ENCODE measurements at regions not wholly inside any gene's neighbourhood (a gene's known extent, or its start where the extent isn't known, plus 50 kb on each side); places are given as distances from the start of the nearest gene placed in this dataset.
A peak's percentile ranks its signal among the peaks of the same experiment; 100 is the strongest.

DNA sequence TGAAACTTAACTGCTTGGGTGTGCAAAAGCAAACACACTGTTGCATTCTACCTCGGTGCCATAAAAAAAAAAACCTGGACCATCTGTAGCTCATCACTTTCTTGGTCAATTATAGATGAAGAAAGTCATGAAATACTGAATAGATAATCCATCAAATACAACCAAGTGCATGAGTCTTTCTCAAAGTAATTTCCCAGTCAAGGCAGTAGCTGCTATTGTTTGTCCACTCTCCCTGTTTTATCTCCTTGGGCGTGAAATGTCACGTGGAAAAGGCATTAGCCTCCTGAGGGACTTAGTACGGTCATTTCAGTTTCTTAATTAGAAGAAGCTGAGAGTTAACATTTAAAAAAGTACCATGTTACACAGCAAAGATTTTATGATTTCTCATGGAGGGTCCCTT lies 1697.9 kb downstream of the PCDH9 start:
- POLR2A ChIA-PET, result no interaction called here
- Histone ChIP-seq H3K4me2 (ENCODE audit: control insufficient read depth, insufficient read depth) (no peak overlapping the region), H3K9me3 (replicated peaks; ENCODE audit: control insufficient read depth, insufficient read depth, low read length) (no peaks in the 10 kb centered on the region), H3K36me3 (ENCODE audit: control insufficient read depth in 2 of 2, insufficient read depth in 2 of 2, low read length in 1 of 2) (no peaks in the 10 kb centered on the region), H2AFZ (ENCODE audit: control insufficient read depth, low read depth, low read length) (no peak overlapping the region), H3K4me3 (no peak overlapping the region), H4K20me1 (ENCODE audit: control insufficient read depth, insufficient read depth) (no peaks in the 10 kb centered on the region), H3K27me3 (replicated peaks in 1 of 2; ENCODE audit: control insufficient read depth in 2 of 2, insufficient read depth in 2 of 2, low read length in 1 of 2) (no peaks in the 10 kb centered on the region), H3K27ac (ENCODE audit: control insufficient read depth, insufficient read depth) (no peak overlapping the region), H3K79me2 (ENCODE audit: control insufficient read depth, insufficient read depth, low read length) (no peaks in the 10 kb centered on the region), H3K4me1 (ENCODE audit: control insufficient read depth, insufficient read depth, low read length) (no peaks in the 10 kb centered on the region), H3K9ac (ENCODE audit: control insufficient read depth, insufficient read depth, low read length) (no peak overlapping the region)
- WGBS (ENCODE audit: insufficient coverage, insufficient replicate concordance, low lambda C conversion rate, missing lambda C conversion rate), result 5% methylated on average over 4 of the region's 4 CpGs
- RAD21 ChIA-PET (ENCODE audit: unreplicated experiment), result interaction anchor here (0.6 to 2.9 kb wide), 4 partner anchors 26 to 436 kb away, joined by 3 to 12 read pairs (median 3); no protein-coding TSS in a partner anchor
- CTCF ChIA-PET, result interaction anchor here (1.2 kb wide), 1 partner anchor 13 kb away, joined by 3 read pairs; no protein-coding TSS in a partner anchor
- BruUV-seq (replicated peaks), result no TSS peak
- SMC1A ChIA-PET (ENCODE audit: uncharacterized antibody, unreplicated experiment), result interaction anchor here (0.6 to 2.1 kb wide), 3 partner anchors 106 to 271 kb away, joined by 3 to 6 read pairs (median 3); no protein-coding TSS in a partner anchor
- ATAC-seq (peak; percentile 24), FAIRE-seq (no peak), DNase-seq (ENCODE audit: low read depth, low spot score) (no peak)
- intact Hi-C loops (cut with micrococcal nuclease; ENCODE audit: unreplicated experiment) (no loop called here), in situ Hi-C loops (cut with MboI) (no loop called here)
- TF ChIP-seq STAT3 (IDR thresholded peaks at IDR 0.05; ENCODE audit: low read depth, low read length) (no peak), BRCA1 (IDR thresholded peaks at IDR 0.05; ENCODE audit: low read depth, low read length) (no peak), ESRRA (IDR thresholded peaks at IDR 0.05; ENCODE audit: low read length) (no peak), NR2C1 (IDR thresholded peaks at IDR 0.05) (no peak), NFXL1 (IDR thresholded peaks at IDR 0.05; ENCODE audit: borderline replicate concordance) (no peak), CBX5 (IDR thresholded peaks at IDR 0.05; ENCODE audit: low read depth) (no peak), SMAD5 (IDR thresholded peaks at IDR 0.05; ENCODE audit: low read depth) (no peak), ZZZ3 (IDR thresholded peaks at IDR 0.05; ENCODE audit: control insufficient read depth, insufficient read length, low read depth) (no peak), RCOR1 (conservative IDR thresholded peaks at IDR 0.05; ENCODE audit: low read depth, low read length) (no peak), RB1 (IDR thresholded peaks at IDR 0.05; ENCODE audit: borderline replicate concordance) (no peak), ETV6 (conservative IDR thresholded peaks at IDR 0.05 in 1 of 2, IDR thresholded peaks at IDR 0.05 in 1 of 2; ENCODE audit: borderline replicate concordance in 1 of 2, low read depth in 1 of 2) (no peak), IKZF2 (IDR thresholded peaks at IDR 0.05) (no peak), ATF7 (IDR thresholded peaks at IDR 0.05; ENCODE audit: low read depth) (no peak), PML (IDR thresholded peaks at IDR 0.05; ENCODE audit: low read length) (no peak), PAX8 (IDR thresholded peaks at IDR 0.05) (no peak)
- TF ChIP-seq, protein P1, sequence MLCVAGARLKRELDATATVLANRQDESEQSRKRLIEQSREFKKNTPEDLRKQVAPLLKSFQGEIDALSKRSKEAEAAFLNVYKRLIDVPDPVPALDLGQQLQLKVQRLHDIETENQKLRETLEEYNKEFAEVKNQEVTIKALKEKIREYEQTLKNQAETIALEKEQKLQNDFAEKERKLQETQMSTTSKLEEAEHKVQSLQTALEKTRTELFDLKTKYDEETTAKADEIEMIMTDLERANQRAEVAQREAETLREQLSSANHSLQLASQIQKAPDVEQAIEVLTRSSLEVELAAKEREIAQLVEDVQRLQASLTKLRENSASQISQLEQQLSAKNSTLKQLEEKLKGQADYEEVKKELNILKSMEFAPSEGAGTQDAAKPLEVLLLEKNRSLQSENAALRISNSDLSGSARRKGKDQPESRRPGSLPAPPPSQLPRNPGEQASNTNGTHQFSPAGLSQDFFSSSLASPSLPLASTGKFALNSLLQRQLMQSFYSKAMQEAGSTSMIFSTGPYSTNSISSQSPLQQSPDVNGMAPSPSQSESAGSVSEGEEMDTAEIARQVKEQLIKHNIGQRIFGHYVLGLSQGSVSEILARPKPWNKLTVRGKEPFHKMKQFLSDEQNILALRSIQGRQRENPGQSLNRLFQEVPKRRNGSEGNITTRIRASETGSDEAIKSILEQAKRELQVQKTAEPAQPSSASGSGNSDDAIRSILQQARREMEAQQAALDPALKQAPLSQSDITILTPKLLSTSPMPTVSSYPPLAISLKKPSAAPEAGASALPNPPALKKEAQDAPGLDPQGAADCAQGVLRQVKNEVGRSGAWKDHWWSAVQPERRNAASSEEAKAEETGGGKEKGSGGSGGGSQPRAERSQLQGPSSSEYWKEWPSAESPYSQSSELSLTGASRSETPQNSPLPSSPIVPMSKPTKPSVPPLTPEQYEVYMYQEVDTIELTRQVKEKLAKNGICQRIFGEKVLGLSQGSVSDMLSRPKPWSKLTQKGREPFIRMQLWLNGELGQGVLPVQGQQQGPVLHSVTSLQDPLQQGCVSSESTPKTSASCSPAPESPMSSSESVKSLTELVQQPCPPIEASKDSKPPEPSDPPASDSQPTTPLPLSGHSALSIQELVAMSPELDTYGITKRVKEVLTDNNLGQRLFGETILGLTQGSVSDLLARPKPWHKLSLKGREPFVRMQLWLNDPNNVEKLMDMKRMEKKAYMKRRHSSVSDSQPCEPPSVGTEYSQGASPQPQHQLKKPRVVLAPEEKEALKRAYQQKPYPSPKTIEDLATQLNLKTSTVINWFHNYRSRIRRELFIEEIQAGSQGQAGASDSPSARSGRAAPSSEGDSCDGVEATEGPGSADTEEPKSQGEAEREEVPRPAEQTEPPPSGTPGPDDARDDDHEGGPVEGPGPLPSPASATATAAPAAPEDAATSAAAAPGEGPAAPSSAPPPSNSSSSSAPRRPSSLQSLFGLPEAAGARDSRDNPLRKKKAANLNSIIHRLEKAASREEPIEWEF (IDR thresholded peaks at IDR 0.05; ENCODE audit: insufficient replicate concordance, low read depth, low read length), result no peak
- TF ChIP-seq, protein P2, sequence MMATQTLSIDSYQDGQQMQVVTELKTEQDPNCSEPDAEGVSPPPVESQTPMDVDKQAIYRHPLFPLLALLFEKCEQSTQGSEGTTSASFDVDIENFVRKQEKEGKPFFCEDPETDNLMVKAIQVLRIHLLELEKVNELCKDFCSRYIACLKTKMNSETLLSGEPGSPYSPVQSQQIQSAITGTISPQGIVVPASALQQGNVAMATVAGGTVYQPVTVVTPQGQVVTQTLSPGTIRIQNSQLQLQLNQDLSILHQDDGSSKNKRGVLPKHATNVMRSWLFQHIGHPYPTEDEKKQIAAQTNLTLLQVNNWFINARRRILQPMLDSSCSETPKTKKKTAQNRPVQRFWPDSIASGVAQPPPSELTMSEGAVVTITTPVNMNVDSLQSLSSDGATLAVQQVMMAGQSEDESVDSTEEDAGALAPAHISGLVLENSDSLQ (IDR thresholded peaks at IDR 0.05), result no peak
- TF ChIP-seq, protein P3, sequence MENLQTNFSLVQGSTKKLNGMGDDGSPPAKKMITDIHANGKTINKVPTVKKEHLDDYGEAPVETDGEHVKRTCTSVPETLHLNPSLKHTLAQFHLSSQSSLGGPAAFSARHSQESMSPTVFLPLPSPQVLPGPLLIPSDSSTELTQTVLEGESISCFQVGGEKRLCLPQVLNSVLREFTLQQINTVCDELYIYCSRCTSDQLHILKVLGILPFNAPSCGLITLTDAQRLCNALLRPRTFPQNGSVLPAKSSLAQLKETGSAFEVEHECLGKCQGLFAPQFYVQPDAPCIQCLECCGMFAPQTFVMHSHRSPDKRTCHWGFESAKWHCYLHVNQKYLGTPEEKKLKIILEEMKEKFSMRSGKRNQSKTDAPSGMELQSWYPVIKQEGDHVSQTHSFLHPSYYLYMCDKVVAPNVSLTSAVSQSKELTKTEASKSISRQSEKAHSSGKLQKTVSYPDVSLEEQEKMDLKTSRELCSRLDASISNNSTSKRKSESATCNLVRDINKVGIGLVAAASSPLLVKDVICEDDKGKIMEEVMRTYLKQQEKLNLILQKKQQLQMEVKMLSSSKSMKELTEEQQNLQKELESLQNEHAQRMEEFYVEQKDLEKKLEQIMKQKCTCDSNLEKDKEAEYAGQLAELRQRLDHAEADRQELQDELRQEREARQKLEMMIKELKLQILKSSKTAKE (IDR thresholded peaks at IDR 0.05; ENCODE audit: low read depth, poor library complexity, severe bottlenecking), result no peak
